Spleen (tissue), 11 donors: ENCODE measurements at regions not wholly inside any gene's neighbourhood (a gene's known extent, or its start where the extent isn't known, plus 50 kb on each side); places are given as distances from the start of the nearest gene placed in this dataset.

Experiments used
- DNase-seq: peaks from one replicate; pipeline ENCODE4 v3.0.0-alpha.2; 2020
- H3K27ac ChIP-seq, 8 donors: fragments of 200-600 bp; sonication (generic) in 7 of 8; 1 replicate in 4 of 8; 2 replicates in 4 of 8; pipeline versions ENCODE4 v1.5.0 to v1.8.0; 2016 to 2021; ENCODE audit warnings: inconsistent platforms in 4 of 8, mild to moderate bottlenecking in 4 of 8, moderate library complexity in 1 of 8
- H3K27me3 ChIP-seq, 7 donors: fragments of 200-600 bp; sonication (generic) in 6 of 7; replicated peaks in 1 of 7; 1 replicate in 4 of 7; 2 replicates in 3 of 7; pipeline versions ENCODE4 v1.5.0 to v1.8.0; 2016 to 2021; ENCODE audit warnings: inconsistent platforms in 3 of 7, mild to moderate bottlenecking in 1 of 7
- H3K36me3 ChIP-seq, 6 donors: fragments of 200-600 bp; sonication (generic) in 5 of 6; 1 replicate in 4 of 6; 2 replicates in 2 of 6; pipeline versions ENCODE4 v1.5.0 to v1.8.0; 2016 to 2021; ENCODE audit warnings: inconsistent platforms in 2 of 6
- H3K4me1 ChIP-seq, 6 donors: fragments of 200-600 bp; sonication (generic) in 5 of 6; 1 replicate in 3 of 6; 2 replicates in 3 of 6; pipeline versions ENCODE4 v1.5.0 to v1.8.0; 2016 to 2021; ENCODE audit warnings: inconsistent platforms in 3 of 6
- H3K4me3 ChIP-seq, 8 donors: fragments of 200-600 bp; sonication (generic) in 7 of 8; 1 replicate in 4 of 8; 2 replicates in 4 of 8; pipeline versions ENCODE4 v1.5.0 to v1.8.0; 2016 to 2021; ENCODE audit warnings: inconsistent platforms in 4 of 8, mild to moderate bottlenecking in 4 of 8, moderate library complexity in 2 of 8
- H3K9me3 ChIP-seq, 8 donors: fragments of 200-600 bp; sonication (generic) in 7 of 8; 1 replicate in 4 of 8; 2 replicates in 4 of 8; pipeline versions ENCODE4 v1.5.0 to v1.8.0; 2016 to 2021; ENCODE audit warnings: inconsistent platforms in 4 of 8
- CTCF ChIP-seq, 11 experiments: fragments of 200-600 bp in 7 of 11; fragments of 450-650 bp in 4 of 11; sonication (generic) in 4 of 11; IDR thresholded peaks in 8 of 11; conservative IDR thresholded peaks in 3 of 11; 1 replicate in 7 of 11; 2 replicates in 4 of 11; pipeline versions ENCODE4 v1.4.0 to v1.8.0; 2016 to 2021; ENCODE audit warnings: antibody characterized with exemption in 11 of 11, inconsistent platforms in 4 of 11, mild to moderate bottlenecking in 1 of 11
- POLR2A ChIP-seq, 3 donors: fragments of 450-650 bp; IDR thresholded peaks; one replicate each; pipeline ENCODE4 v1.5.1; 2017; ENCODE audit warnings: antibody characterized with exemption in 3 of 3, mild to moderate bottlenecking in 1 of 3
- POLR2AphosphoS5 ChIP-seq, 3 donors: sonication (generic); formaldehyde crosslinking; IDR thresholded peaks; one replicate each; pipeline ENCODE4 v1.5.1; 2017; ENCODE audit warnings: antibody characterized with exemption in 3 of 3
- WGBS, 5 donors: extraction: QIAGEN DNeasy Blood & Tissue Kit in 3 of 5; methylation state at CpG; one replicate each; pipeline versions ENCODE4 v1.1.5 to v1.1.7; 2013 to 2018; 5-methylcytosine and 5-hydroxymethylcytosine counted together
- intact Hi-C: fragments of 100-400 bp; cut with DNase I; formaldehyde crosslinking; loops from one replicate; pipeline ENCODE4 v1.15.0; 2023; ENCODE audit warnings: low total_unique reads
- donor health status: healthy with polysubstance abuse.
- donor health status: DM: no; HTN: no; CAD: no; lungs with moderate emphysema.
- donor health status: DM: no; HTN: no; CAD: no.
- donor health status: Bipolar disorder and iron deficiency.
- donor health status: healthy.
- donor health status: DM: no; HTN: no; CAD: no.
- donor health status: DM: yes; HTN: yes; CAD: no.

- WGBS, 5 donors: 58 to 68% (median 64%) methylated on average over 2 of the region's 2 CpGs; no CpG with 5 or more reads in 2 of the 5 donors
- H3K4me1 ChIP-seq: no peaks in the 10 kb centered on the region
- H3K9me3 ChIP-seq: no peaks in the 10 kb centered on the region
- DNase-seq: no peak
- H3K4me3 ChIP-seq: no peak overlapping the region
- no peak overlapping the region for H3K27ac ChIP-seq
- TF ChIP-seq POLR2A (IDR thresholded peaks at IDR 0.05): no peak
- TF ChIP-seq POLR2AphosphoS5 (IDR thresholded peaks at IDR 0.05): no peak
- TF ChIP-seq CTCF (IDR thresholded peaks at IDR 0.05 in 8 of 11, conservative IDR thresholded peaks at IDR 0.05 in 3 of 11): no peak
- H3K36me3 ChIP-seq: no peaks in the 10 kb centered on the region
- H3K27me3 ChIP-seq: no peaks in the 10 kb centered on the region
- intact Hi-C loops: no loop called here
Measured at GRCh38 chrY:19268331-19268730, 476.2 kb downstream of the KDM5D start.

- no peak for TF ChIP-seq POLR2AphosphoS5 (IDR thresholded peaks at IDR 0.05)
- no peak for TF ChIP-seq POLR2A (IDR thresholded peaks at IDR 0.05)
- no peak for TF ChIP-seq CTCF (IDR thresholded peaks at IDR 0.05 in 8 of 11, conservative IDR thresholded peaks at IDR 0.05 in 3 of 11)
- Histone ChIP-seq H3K36me3 (no peaks in the 10 kb centered on the region), H3K4me3 (no peak overlapping the region), H3K9me3 (no peaks in the 10 kb centered on the region), H3K27ac (no peak overlapping the region), H3K4me1 (no peaks in the 10 kb centered on the region), H3K27me3 (no peaks in the 10 kb centered on the region)
- DNase-seq: no peak
- WGBS, 5 donors: 85 to 90% (median 87%) methylated on average over 2 of the region's 2 CpGs; no CpG with 5 or more reads in 2 of the 5 donors
- intact Hi-C loops: no loop called here
Measured at GRCh38 chrY:19265404-19265803, 479.1 kb downstream of the KDM5D start.

GRCh38 chrY:19262310-19262709 lies 482.2 kb downstream of the KDM5D start:
- no peaks in the 10 kb centered on the region for H3K27me3 ChIP-seq
- no peak for TF ChIP-seq POLR2A (IDR thresholded peaks at IDR 0.05)
- TF ChIP-seq POLR2AphosphoS5 (IDR thresholded peaks at IDR 0.05): no peak
- TF ChIP-seq CTCF (IDR thresholded peaks at IDR 0.05 in 8 of 11, conservative IDR thresholded peaks at IDR 0.05 in 3 of 11): no peak
- no peak overlapping the region for H3K4me3 ChIP-seq
- H3K27ac ChIP-seq: no peak overlapping the region
- no peaks in the 10 kb centered on the region for H3K9me3 ChIP-seq
- intact Hi-C loops: no loop called here
- no peak for DNase-seq
- no peaks in the 10 kb centered on the region for H3K4me1 ChIP-seq
- H3K36me3 ChIP-seq: no peaks in the 10 kb centered on the region
- WGBS, 5 donors: 49 to 56% (median 51%) methylated on average over 2 of the region's 2 CpGs; no CpG with 5 or more reads in 2 of the 5 donors

- intact Hi-C loops: no loop called here
- Histone ChIP-seq H3K4me1 (no peaks in the 10 kb centered on the region), H3K27me3 (no peaks in the 10 kb centered on the region), H3K27ac (no peak overlapping the region), H3K36me3 (no peaks in the 10 kb centered on the region), H3K4me3 (no peak overlapping the region), H3K9me3 (no peaks in the 10 kb centered on the region)
- TF ChIP-seq POLR2A (IDR thresholded peaks at IDR 0.05): no peak
- TF ChIP-seq POLR2AphosphoS5 (IDR thresholded peaks at IDR 0.05): no peak
- TF ChIP-seq CTCF (IDR thresholded peaks at IDR 0.05 in 8 of 11, conservative IDR thresholded peaks at IDR 0.05 in 3 of 11): no peak
- no peak for DNase-seq
- WGBS, 5 donors: 39 to 84% (median 46%) methylated on average over 3 to 9 of the region's 9 CpGs; no CpG with 5 or more reads in 2 of the 5 donors
Measured at GRCh38 chrY:19232276-19232994, 458.9 kb upstream of the HSFY2 start.
